Liver (tissue), 8 donors: ENCODE measurements at regions not wholly inside any gene's neighbourhood (a gene's known extent, or its start where the extent isn't known, plus 50 kb on each side); places are given as distances from the start of the nearest gene placed in this dataset.

Experiments
- DNase-seq: peaks from one replicate; pipeline ENCODE4 v3.0.0-alpha.2; 2017; ENCODE audit warnings: low spot score
- H3K27ac ChIP-seq, 2 donors: one replicate each; pipeline ENCODE4 v1.7.0; 2013; ENCODE audit warnings: inconsistent platforms in 2 of 2, low read length in 2 of 2, control low read depth in 1 of 2, low read depth in 1 of 2, mild to moderate bottlenecking in 1 of 2
- H3K27me3 ChIP-seq, 4 donors: one replicate each; pipeline versions ENCODE4 v1.6.1 to v1.7.0; 2013; ENCODE audit warnings: low read length in 3 of 4, inconsistent platforms in 1 of 4, mild to moderate bottlenecking in 1 of 4, moderate library complexity in 1 of 4; ENCODE audit not compliant: control insufficient read depth in 4 of 4, insufficient read depth in 4 of 4
- H3K36me3 ChIP-seq, 4 donors: one replicate each; pipeline versions ENCODE4 v1.6.1 to v1.7.0; 2013; ENCODE audit warnings: low read length in 3 of 4, mild to moderate bottlenecking in 3 of 4, low read depth in 1 of 4, moderate library complexity in 1 of 4; ENCODE audit not compliant: control insufficient read depth in 4 of 4, insufficient read depth in 3 of 4
- H3K4me1 ChIP-seq, 4 donors: one replicate each; pipeline versions ENCODE4 v1.6.1 to v1.7.0; 2013; ENCODE audit warnings: low read length in 3 of 4, mild to moderate bottlenecking in 3 of 4, moderate library complexity in 1 of 4; ENCODE audit not compliant: control insufficient read depth in 4 of 4, insufficient read depth in 4 of 4
- H3K4me3 ChIP-seq, 3 donors: one replicate each; pipeline versions ENCODE4 v1.6.1 to v1.7.0; 2013; ENCODE audit warnings: low read length in 3 of 3, control low read depth in 1 of 3, low read depth in 1 of 3, mild to moderate bottlenecking in 1 of 3
- H3K9ac ChIP-seq, 2 donors: one replicate each; pipeline ENCODE4 v1.7.0; 2013; ENCODE audit warnings: low read length in 2 of 2, mild to moderate bottlenecking in 2 of 2, moderate library complexity in 2 of 2, control low read depth in 1 of 2, low read depth in 1 of 2
- H3K9me3 ChIP-seq, 4 donors: one replicate each; pipeline versions ENCODE4 v1.6.1 to v1.7.0; 2013; ENCODE audit warnings: low read length in 3 of 4; ENCODE audit not compliant: control insufficient read depth in 4 of 4
- EGR1 ChIP-seq, 2 donors: IDR thresholded peaks; 2 replicates each; pipeline ENCODE4 v1.6.1; 2016 to 2018; ENCODE audit warnings: antibody characterized with exemption in 2 of 2, low read depth in 2 of 2
- FOXA1 ChIP-seq: IDR thresholded peaks from 2 replicates; pipeline ENCODE4 v1.6.1; 2016; ENCODE audit warnings: antibody characterized with exemption
- FOXA2 ChIP-seq: IDR thresholded peaks from 2 replicates; pipeline ENCODE4 v1.6.1; 2016; ENCODE audit warnings: antibody characterized with exemption
- GABPA ChIP-seq, 2 donors: IDR thresholded peaks in 1 of 2; conservative IDR thresholded peaks in 1 of 2; 2 replicates each; pipeline ENCODE4 v1.6.1; 2016; ENCODE audit warnings: antibody characterized with exemption in 2 of 2, mild to moderate bottlenecking in 1 of 2, moderate library complexity in 1 of 2
- HNF4A ChIP-seq, 2 donors: conservative IDR thresholded peaks; 2 replicates each; pipeline ENCODE4 v1.6.1; 2016; ENCODE audit warnings: antibody characterized with exemption in 2 of 2, mild to moderate bottlenecking in 2 of 2
- HNF4G ChIP-seq: IDR thresholded peaks from 2 replicates; pipeline ENCODE4 v1.6.1; 2016; ENCODE audit warnings: antibody characterized with exemption
- JUND ChIP-seq, 2 donors: IDR thresholded peaks; 2 replicates each; pipeline ENCODE4 v1.6.1; 2016; ENCODE audit warnings: antibody characterized with exemption in 2 of 2
- NR2F2 ChIP-seq: IDR thresholded peaks from 2 replicates; pipeline ENCODE4 v1.6.1; 2016; ENCODE audit warnings: antibody characterized with exemption
- RAD21 ChIP-seq, 2 donors: IDR thresholded peaks; 2 replicates each; pipeline ENCODE4 v1.6.1; 2016; ENCODE audit warnings: antibody characterized with exemption in 2 of 2, mild to moderate bottlenecking in 2 of 2
- RXRA ChIP-seq, 2 donors: IDR thresholded peaks; 2 replicates each; pipeline ENCODE4 v1.6.1; 2017 to 2018; ENCODE audit warnings: antibody characterized with exemption in 2 of 2, mild to moderate bottlenecking in 1 of 2
- SP1 ChIP-seq: IDR thresholded peaks from 2 replicates; pipeline ENCODE4 v1.6.1; 2018; ENCODE audit warnings: antibody characterized with exemption, mild to moderate bottlenecking
- TAF1 ChIP-seq: conservative IDR thresholded peaks from 2 replicates; pipeline ENCODE4 v1.6.1; 2016; ENCODE audit warnings: antibody characterized with exemption, mild to moderate bottlenecking
- YY1 ChIP-seq: IDR thresholded peaks from 2 replicates; pipeline ENCODE4 v1.6.1; 2016; ENCODE audit warnings: antibody characterized with exemption, mild to moderate bottlenecking
- WGBS: extraction: QIAGEN DNeasy Blood & Tissue Kit; methylation state at CpG from one replicate; pipeline ENCODE4 v1.1.7; 2013; 5-methylcytosine and 5-hydroxymethylcytosine counted together
- TF ChIP-seq, protein P1 (sequence below): IDR thresholded peaks from 2 replicates; pipeline ENCODE4 v1.6.1; 2016; ENCODE audit warnings: antibody characterized with exemption
- TF ChIP-seq, protein P2 (sequence below): IDR thresholded peaks from 2 replicates; pipeline ENCODE4 v1.6.1; 2016; ENCODE audit warnings: antibody characterized with exemption
- TF ChIP-seq, protein P3 (sequence below): IDR thresholded peaks from 2 replicates; pipeline ENCODE4 v1.6.1; 2016; ENCODE audit warnings: antibody characterized with exemption, mild to moderate bottlenecking
- TF ChIP-seq, protein P4 (sequence below): fragments of 150-350 bp; IDR thresholded peaks from 2 replicates; pipeline ENCODE4 v1.5.1; 2017; ENCODE audit warnings: improper control_type of control experiment, low read depth, low read length; ENCODE audit not compliant: missing input control
- TF ChIP-seq, protein P5 (sequence below): IDR thresholded peaks from 2 replicates; pipeline ENCODE4 v1.6.1; 2016; ENCODE audit warnings: antibody characterized with exemption
- donor health status: healthy.
- donor health status: healthy.
- donor health status: healthy.
- donor health status: healthy.
- donor health status: healthy.

DNA sequence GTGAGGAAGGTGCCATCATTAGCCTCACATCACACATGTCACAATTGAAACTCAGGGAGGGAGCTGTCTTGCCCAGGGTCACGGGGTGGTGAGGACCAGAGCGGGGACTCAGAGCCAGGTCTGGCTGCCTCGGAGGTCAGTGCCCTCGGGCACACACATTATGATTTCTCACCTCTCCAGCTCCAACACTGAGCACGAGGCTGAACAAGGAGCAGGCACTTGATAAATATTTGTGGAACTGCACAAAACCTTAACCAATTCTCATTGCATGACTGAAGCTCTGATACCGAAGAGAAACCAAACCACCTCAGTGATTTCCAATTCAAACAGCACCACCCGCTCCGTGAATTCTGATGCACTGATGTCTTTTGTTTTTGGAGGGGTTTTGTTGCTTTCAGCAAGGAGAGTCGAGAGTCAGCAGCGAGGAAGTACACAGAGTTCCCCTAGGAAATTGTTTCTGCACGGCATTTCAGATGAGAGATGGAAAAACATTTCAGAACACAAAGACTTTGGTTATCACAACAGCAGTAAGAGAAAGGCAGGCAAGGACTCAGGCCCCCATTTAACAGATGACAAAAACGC lies 55.3 kb upstream of the ZMIZ1 start:
- no peaks in the 10 kb centered on the region for H3K27me3 ChIP-seq
- H3K27ac ChIP-seq: peak overlapping the region; percentile 15 to 22
- TF ChIP-seq, protein P1, sequence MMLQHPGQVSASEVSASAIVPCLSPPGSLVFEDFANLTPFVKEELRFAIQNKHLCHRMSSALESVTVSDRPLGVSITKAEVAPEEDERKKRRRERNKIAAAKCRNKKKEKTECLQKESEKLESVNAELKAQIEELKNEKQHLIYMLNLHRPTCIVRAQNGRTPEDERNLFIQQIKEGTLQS: peak; percentile 71
- TF ChIP-seq NR2F2: peak; percentile 30
- peak; percentile 20 for TF ChIP-seq FOXA1
- no peak for TF ChIP-seq TAF1
- peak in 1 of 2 donors; percentile 50 for TF ChIP-seq EGR1 (IDR thresholded peaks at IDR 0.05; ENCODE audit: low read depth in 2 of 2)
- TF ChIP-seq, protein P2, sequence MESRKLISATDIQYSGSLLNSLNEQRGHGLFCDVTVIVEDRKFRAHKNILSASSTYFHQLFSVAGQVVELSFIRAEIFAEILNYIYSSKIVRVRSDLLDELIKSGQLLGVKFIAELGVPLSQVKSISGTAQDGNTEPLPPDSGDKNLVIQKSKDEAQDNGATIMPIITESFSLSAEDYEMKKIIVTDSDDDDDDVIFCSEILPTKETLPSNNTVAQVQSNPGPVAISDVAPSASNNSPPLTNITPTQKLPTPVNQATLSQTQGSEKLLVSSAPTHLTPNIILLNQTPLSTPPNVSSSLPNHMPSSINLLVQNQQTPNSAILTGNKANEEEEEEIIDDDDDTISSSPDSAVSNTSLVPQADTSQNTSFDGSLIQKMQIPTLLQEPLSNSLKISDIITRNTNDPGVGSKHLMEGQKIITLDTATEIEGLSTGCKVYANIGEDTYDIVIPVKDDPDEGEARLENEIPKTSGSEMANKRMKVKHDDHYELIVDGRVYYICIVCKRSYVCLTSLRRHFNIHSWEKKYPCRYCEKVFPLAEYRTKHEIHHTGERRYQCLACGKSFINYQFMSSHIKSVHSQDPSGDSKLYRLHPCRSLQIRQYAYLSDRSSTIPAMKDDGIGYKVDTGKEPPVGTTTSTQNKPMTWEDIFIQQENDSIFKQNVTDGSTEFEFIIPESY: peak; percentile 78
- TF ChIP-seq, protein P3, sequence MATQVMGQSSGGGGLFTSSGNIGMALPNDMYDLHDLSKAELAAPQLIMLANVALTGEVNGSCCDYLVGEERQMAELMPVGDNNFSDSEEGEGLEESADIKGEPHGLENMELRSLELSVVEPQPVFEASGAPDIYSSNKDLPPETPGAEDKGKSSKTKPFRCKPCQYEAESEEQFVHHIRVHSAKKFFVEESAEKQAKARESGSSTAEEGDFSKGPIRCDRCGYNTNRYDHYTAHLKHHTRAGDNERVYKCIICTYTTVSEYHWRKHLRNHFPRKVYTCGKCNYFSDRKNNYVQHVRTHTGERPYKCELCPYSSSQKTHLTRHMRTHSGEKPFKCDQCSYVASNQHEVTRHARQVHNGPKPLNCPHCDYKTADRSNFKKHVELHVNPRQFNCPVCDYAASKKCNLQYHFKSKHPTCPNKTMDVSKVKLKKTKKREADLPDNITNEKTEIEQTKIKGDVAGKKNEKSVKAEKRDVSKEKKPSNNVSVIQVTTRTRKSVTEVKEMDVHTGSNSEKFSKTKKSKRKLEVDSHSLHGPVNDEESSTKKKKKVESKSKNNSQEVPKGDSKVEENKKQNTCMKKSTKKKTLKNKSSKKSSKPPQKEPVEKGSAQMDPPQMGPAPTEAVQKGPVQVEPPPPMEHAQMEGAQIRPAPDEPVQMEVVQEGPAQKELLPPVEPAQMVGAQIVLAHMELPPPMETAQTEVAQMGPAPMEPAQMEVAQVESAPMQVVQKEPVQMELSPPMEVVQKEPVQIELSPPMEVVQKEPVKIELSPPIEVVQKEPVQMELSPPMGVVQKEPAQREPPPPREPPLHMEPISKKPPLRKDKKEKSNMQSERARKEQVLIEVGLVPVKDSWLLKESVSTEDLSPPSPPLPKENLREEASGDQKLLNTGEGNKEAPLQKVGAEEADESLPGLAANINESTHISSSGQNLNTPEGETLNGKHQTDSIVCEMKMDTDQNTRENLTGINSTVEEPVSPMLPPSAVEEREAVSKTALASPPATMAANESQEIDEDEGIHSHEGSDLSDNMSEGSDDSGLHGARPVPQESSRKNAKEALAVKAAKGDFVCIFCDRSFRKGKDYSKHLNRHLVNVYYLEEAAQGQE: peak; percentile 45
- TF ChIP-seq HNF4A (conservative IDR thresholded peaks at IDR 0.05): peak; percentile 54 to 82
- TF ChIP-seq FOXA2: peak; percentile 61
- TF ChIP-seq GABPA (IDR thresholded peaks at IDR 0.05 in 1 of 2, conservative IDR thresholded peaks at IDR 0.05 in 1 of 2): peak in 1 of 2 donors; percentile 26
- peak in 1 of 2 donors; percentile 81 for TF ChIP-seq JUND (IDR thresholded peaks at IDR 0.05)
- TF ChIP-seq, protein P4, sequence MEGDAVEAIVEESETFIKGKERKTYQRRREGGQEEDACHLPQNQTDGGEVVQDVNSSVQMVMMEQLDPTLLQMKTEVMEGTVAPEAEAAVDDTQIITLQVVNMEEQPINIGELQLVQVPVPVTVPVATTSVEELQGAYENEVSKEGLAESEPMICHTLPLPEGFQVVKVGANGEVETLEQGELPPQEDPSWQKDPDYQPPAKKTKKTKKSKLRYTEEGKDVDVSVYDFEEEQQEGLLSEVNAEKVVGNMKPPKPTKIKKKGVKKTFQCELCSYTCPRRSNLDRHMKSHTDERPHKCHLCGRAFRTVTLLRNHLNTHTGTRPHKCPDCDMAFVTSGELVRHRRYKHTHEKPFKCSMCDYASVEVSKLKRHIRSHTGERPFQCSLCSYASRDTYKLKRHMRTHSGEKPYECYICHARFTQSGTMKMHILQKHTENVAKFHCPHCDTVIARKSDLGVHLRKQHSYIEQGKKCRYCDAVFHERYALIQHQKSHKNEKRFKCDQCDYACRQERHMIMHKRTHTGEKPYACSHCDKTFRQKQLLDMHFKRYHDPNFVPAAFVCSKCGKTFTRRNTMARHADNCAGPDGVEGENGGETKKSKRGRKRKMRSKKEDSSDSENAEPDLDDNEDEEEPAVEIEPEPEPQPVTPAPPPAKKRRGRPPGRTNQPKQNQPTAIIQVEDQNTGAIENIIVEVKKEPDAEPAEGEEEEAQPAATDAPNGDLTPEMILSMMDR: no peak
- peak; percentile 69 for TF ChIP-seq YY1
- peak; percentile 98 to 99 for TF ChIP-seq RXRA (IDR thresholded peaks at IDR 0.05)
- TF ChIP-seq RAD21 (IDR thresholded peaks at IDR 0.05): peak; percentile 46 to 53
- TF ChIP-seq SP1: peak; percentile 46
- no peak for TF ChIP-seq HNF4G
- TF ChIP-seq, protein P5, sequence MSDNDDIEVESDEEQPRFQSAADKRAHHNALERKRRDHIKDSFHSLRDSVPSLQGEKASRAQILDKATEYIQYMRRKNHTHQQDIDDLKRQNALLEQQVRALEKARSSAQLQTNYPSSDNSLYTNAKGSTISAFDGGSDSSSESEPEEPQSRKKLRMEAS: peak; percentile 97
- H3K36me3 ChIP-seq: no peaks in the 10 kb centered on the region
- H3K4me1 ChIP-seq: peaks cover 0 to 27% (median 12%) of the 10 kb centered on the region in 4 donors
- H3K9ac ChIP-seq: no peak overlapping the region
- H3K4me3 ChIP-seq: no peak overlapping the region
- H3K9me3 ChIP-seq: no peaks in the 10 kb centered on the region
- 38% methylated on average over 12 of the region's 12 CpGs for WGBS
- no peak for DNase-seq
